PC-3 (cell line): ENCODE measurements at regions not wholly inside any gene's neighbourhood (a gene's known extent, or its start where the extent isn't known, plus 50 kb on each side); places are given as distances from the start of the nearest gene placed in this dataset.

ENCODE experiments used
- ATAC-seq: fragments of 200-7000 bp; cut with Tn5 transposase; 2 replicates; pipeline ENCODE4 v1.9.1; 2020; ENCODE audit warnings: mild to moderate bottlenecking, moderate library complexity
- BruUV-seq: library from RNA; stranded (reverse); fragments of 400-500 nt; replicated peaks from 2 replicates; lab custom pipeline; 2021; lab: Mats Ljungman, UMichigan
- CTCF ChIA-PET: fragments of 300-600 bp; sonication (Branson Sonifier 250); formaldehyde crosslinking; loops from one replicate; lab custom pipeline; 2022; ENCODE audit warnings: antibody characterized with exemption; lab: Charles Lee
- POLR2A ChIA-PET: fragments of 300-600 bp; sonication (Branson Sonifier 250); formaldehyde crosslinking; loops from one replicate; lab custom pipeline; 2022; ENCODE audit warnings: antibody characterized with exemption; ENCODE audit not compliant: unreplicated experiment; lab: Charles Lee
- DNase-seq: peaks from one replicate; pipeline ENCODE4 v3.0.0-alpha.2; 2015
- H2AFZ ChIP-seq: fragments of 300-600 bp; sonication (generic); 2 replicates; pipeline ENCODE4 v1.6.0; 2016; ENCODE audit warnings: antibody characterized with exemption, low read length
- H3F3A ChIP-seq: fragments of 300-600 bp; sonication (generic); one replicate; pipeline ENCODE4 v1.6.0; 2017; ENCODE audit warnings: antibody characterized with exemption, low read length, control low read depth, mild to moderate bottlenecking; ENCODE audit not compliant: unreplicated experiment
- H3K27ac ChIP-seq: fragments of 300-600 bp; sonication (generic); 2 replicates; pipeline ENCODE4 v1.5.1; 2016; ENCODE audit warnings: mild to moderate bottlenecking, low read length
- H3K27me3 ChIP-seq: fragments of 300-600 bp; sonication (generic); 2 replicates; pipeline ENCODE4 v1.6.1; 2016; ENCODE audit warnings: low read length, mixed read lengths
- H3K36me3 ChIP-seq: fragments of 300-600 bp; sonication (generic); 2 replicates; pipeline ENCODE4 v1.6.1; 2016; ENCODE audit warnings: low read depth, mixed run types, low read length, mixed read lengths
- H3K4me1 ChIP-seq: fragments of 300-600 bp; sonication (generic); 2 replicates; pipeline ENCODE4 v1.5.1; 2016; ENCODE audit warnings: low read length; ENCODE audit not compliant: insufficient read depth
- H3K4me2 ChIP-seq: fragments of 300-600 bp; sonication (generic); 2 replicates; pipeline ENCODE4 v1.6.0; 2016; ENCODE audit warnings: low read length
- H3K4me3 ChIP-seq: fragments of 300-600 bp; sonication (generic); 2 replicates; pipeline ENCODE4 v1.5.1; 2016; ENCODE audit warnings: mild to moderate bottlenecking, low read length, mixed read lengths
- H3K79me2 ChIP-seq: fragments of 300-600 bp; sonication (generic); 2 replicates; pipeline ENCODE4 v1.6.1; 2017; ENCODE audit warnings: low read length, mixed read lengths
- H3K9ac ChIP-seq: fragments of 300-600 bp; sonication (generic); 2 replicates; pipeline ENCODE4 v1.6.0; 2016; ENCODE audit warnings: mild to moderate bottlenecking, low read length
- H3K9me2 ChIP-seq: fragments of 300-600 bp; sonication (generic); replicated peaks from 2 replicates; pipeline ENCODE4 v1.6.1; 2016; ENCODE audit warnings: mixed run types, low read length, mixed read lengths
- H3K9me3 ChIP-seq: fragments of 300-600 bp; sonication (generic); 2 replicates; pipeline ENCODE4 v1.6.1; 2016; ENCODE audit warnings: low read length, mixed read lengths
- H4K20me1 ChIP-seq: fragments of 300-600 bp; sonication (generic); 2 replicates; pipeline ENCODE4 v1.6.1; 2016; ENCODE audit warnings: low read length, mixed read lengths
- CTCF ChIP-seq: fragments of 300-600 bp; sonication (generic); conservative IDR thresholded peaks from 2 replicates; pipeline ENCODE4 v1.5.1; 2017; ENCODE audit warnings: antibody characterized with exemption, low read depth, mild to moderate bottlenecking, low read length
- EZH2 ChIP-seq: fragments of 300-600 bp; sonication (generic); IDR thresholded peaks from one replicate; pipeline ENCODE4 v1.6.1; 2017; ENCODE audit warnings: antibody characterized with exemption, mild to moderate bottlenecking, low read length; ENCODE audit not compliant: unreplicated experiment
- EZH2phosphoT487 ChIP-seq: fragments of 300-600 bp; sonication (generic); IDR thresholded peaks from 2 replicates; pipeline ENCODE4 v1.6.1; 2018; ENCODE audit warnings: mild to moderate bottlenecking, antibody characterized with exemption, low read length, borderline replicate concordance
- intact Hi-C: fragments of 100-400 bp; cut with micrococcal nuclease; formaldehyde crosslinking; loops from 2 replicates; pipeline ENCODE4 v1.9.0; 2023

DNA sequence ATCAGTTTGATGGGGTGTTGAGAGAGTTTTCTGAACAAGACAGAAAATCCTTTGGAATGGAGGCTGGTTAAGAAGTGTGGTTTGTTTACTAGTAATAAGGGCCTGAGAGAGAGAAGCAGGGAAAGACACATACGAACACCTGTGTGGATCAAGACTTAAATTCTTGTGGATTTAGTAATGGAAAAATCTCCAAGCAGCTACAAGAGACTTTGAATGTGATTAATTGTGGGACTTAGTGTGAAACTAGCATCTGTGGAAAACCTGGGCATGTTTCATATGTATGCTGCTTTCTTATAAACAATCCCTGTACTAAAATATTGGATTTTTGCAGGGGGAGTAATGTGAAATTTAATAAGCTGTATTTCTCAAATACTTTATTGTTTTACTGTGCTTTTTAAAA, 399.1 kb downstream of the SI start:
- no TSS peak for BruUV-seq
- Histone ChIP-seq H4K20me1 (no peaks in the 10 kb centered on the region), H3K27me3 (no peaks in the 10 kb centered on the region), H3K4me1 (no peaks in the 10 kb centered on the region), H3K9me2 (no peaks in the 10 kb centered on the region), H3K27ac (no peak overlapping the region), H3K36me3 (no peaks in the 10 kb centered on the region), H3F3A (no peaks in the 10 kb centered on the region), H3K4me2 (no peak overlapping the region), H3K79me2 (no peaks in the 10 kb centered on the region), H3K4me3 (no peak overlapping the region), H3K9me3 (no peaks in the 10 kb centered on the region; the same call in 1 of the 2 replicates), H2AFZ (no peak overlapping the region), H3K9ac (no peak overlapping the region)
- intact Hi-C loops: no loop called here
- no peak for TF ChIP-seq CTCF
- TF ChIP-seq EZH2phosphoT487: no peak
- no peak for TF ChIP-seq EZH2
- DNase-seq (no peak), ATAC-seq (no peak)
- ChIA-PET CTCF (no interaction called here), POLR2A (no interaction called here)

GRCh38 chr3:164677317-164677716, 401.0 kb downstream of the SI start:
- no peaks in the 10 kb centered on the region for H3K9me2 ChIP-seq
- H3K79me2 ChIP-seq: no peaks in the 10 kb centered on the region
- H2AFZ ChIP-seq: no peak overlapping the region
- intact Hi-C loops: no loop called here
- H4K20me1 ChIP-seq: no peaks in the 10 kb centered on the region
- no peaks in the 10 kb centered on the region for H3K36me3 ChIP-seq
- no peaks in the 10 kb centered on the region for H3K4me1 ChIP-seq
- TF ChIP-seq EZH2: no peak
- no peak overlapping the region for H3K4me3 ChIP-seq
- H3F3A ChIP-seq: no peaks in the 10 kb centered on the region
- BruUV-seq: no TSS peak
- POLR2A ChIA-PET: no interaction called here
- H3K9me3 ChIP-seq: peaks cover 3% of the 10 kb centered on the region; the same call in 1 of the 2 replicates
- no peaks in the 10 kb centered on the region for H3K27me3 ChIP-seq
- ATAC-seq: no peak
- H3K27ac ChIP-seq: no peak overlapping the region
- DNase-seq: no peak
- H3K4me2 ChIP-seq: no peak overlapping the region
- CTCF ChIA-PET: no interaction called here
- no peak overlapping the region for H3K9ac ChIP-seq

DNA sequence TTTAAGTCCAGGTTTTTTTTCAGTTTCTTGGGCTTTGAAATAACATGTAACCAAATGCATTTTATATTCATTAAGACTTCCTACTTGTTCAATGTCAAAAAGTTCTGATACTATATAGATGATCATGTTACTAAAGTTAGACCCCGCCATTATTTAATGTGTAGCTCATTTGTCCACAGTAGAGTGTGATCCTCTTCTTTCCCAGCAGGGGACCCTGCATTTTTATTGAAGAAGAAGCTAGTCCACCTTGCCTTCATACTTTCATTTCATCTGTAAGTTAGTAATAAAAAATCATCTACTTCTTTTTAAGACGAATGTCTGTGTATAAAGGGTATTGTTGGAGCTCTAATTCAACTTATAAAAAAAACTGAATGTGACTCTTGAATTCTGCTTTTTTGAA, 404.6 kb downstream of the SI start:
- ChIA-PET CTCF (no interaction called here), POLR2A (no interaction called here)
- Histone ChIP-seq H3K4me2 (no peak overlapping the region), H3K4me1 (no peaks in the 10 kb centered on the region), H3K9ac (no peak overlapping the region), H3K79me2 (no peaks in the 10 kb centered on the region), H3K36me3 (no peaks in the 10 kb centered on the region), H3K9me2 (no peaks in the 10 kb centered on the region), H3K4me3 (no peak overlapping the region), H2AFZ (no peak overlapping the region), H3K27ac (no peak overlapping the region), H3K27me3 (no peaks in the 10 kb centered on the region), H3F3A (no peaks in the 10 kb centered on the region), H3K9me3 (0 out of 2 replicates have a peak, but pooled peaks cover 3% of the 10 kb centered on the region), H4K20me1 (no peaks in the 10 kb centered on the region)
- TF ChIP-seq EZH2: no peak
- TF ChIP-seq EZH2phosphoT487: no peak
- TF ChIP-seq CTCF: peak; percentile 36; the same call in 1 of the 2 replicates
- ATAC-seq (no peak), DNase-seq (peak; percentile 16)
- BruUV-seq: no TSS peak
- intact Hi-C loops: no loop called here
